Skeletal muscle tissue (tissue), 3 donors: ENCODE measurements at regions not wholly inside any gene's neighbourhood (a gene's known extent, or its start where the extent isn't known, plus 50 kb on each side); places are given as distances from the start of the nearest gene placed in this dataset.

Experiments used
- H3K27ac ChIP-seq: one replicate; pipeline ENCODE4 v1.7.0; 2013; ENCODE audit warnings: mild to moderate bottlenecking, low read depth, low read length, inconsistent platforms
- H3K27me3 ChIP-seq, 3 donors: one replicate each; pipeline ENCODE4 v1.7.0; 2013; ENCODE audit warnings: low read length in 3 of 3; ENCODE audit not compliant: control insufficient read depth in 3 of 3, insufficient read depth in 3 of 3
- H3K36me3 ChIP-seq, 3 donors: one replicate each; pipeline ENCODE4 v1.7.0; 2013; ENCODE audit warnings: low read length in 3 of 3; ENCODE audit not compliant: control insufficient read depth in 3 of 3, insufficient read depth in 3 of 3
- H3K4me1 ChIP-seq, 3 donors: one replicate each; pipeline ENCODE4 v1.7.0; 2013; ENCODE audit warnings: low read length in 3 of 3, mild to moderate bottlenecking in 3 of 3; ENCODE audit not compliant: control insufficient read depth in 3 of 3, insufficient read depth in 3 of 3
- H3K4me3 ChIP-seq, 3 donors: one replicate each; pipeline ENCODE4 v1.7.0; 2013; ENCODE audit warnings: low read length in 3 of 3
- H3K9ac ChIP-seq, 3 donors: one replicate each; pipeline ENCODE4 v1.7.0; 2013; ENCODE audit warnings: low read length in 3 of 3, mild to moderate bottlenecking in 3 of 3, moderate library complexity in 2 of 3, low read depth in 1 of 3
- H3K9me3 ChIP-seq, 3 donors: one replicate each; pipeline ENCODE4 v1.7.0; 2013; ENCODE audit warnings: low read length in 3 of 3; ENCODE audit not compliant: control insufficient read depth in 3 of 3
- donor health status: Osteomylitis.

DNA sequence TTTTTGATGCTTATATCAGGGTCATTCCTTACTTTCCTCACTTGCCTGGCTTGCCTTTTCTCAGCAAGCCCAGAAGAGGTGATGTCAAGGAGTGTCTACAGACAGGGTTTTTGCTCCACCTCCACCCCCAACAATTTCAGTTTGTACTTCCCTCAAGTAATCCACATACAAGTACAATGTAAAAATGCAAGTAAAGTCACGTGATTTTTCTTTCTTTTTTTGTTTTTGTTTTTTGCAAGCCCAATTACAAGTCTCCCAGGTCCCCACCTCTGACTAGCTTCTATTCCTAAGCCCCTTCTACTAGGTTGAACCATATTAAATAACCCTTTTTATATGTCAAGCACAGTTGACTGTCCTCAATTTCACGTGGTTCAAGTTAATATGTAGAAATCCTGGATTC, 579.6 kb downstream of the DIAPH3 start:
- H3K27me3 ChIP-seq: no peaks in the 10 kb centered on the region
- no peaks in the 10 kb centered on the region for H3K4me1 ChIP-seq
- no peak overlapping the region for H3K9ac ChIP-seq
- no peak overlapping the region for H3K4me3 ChIP-seq
- H3K9me3 ChIP-seq: no peaks in the 10 kb centered on the region
- no peaks in the 10 kb centered on the region for H3K36me3 ChIP-seq
- H3K27ac ChIP-seq: no peak overlapping the region

DNA sequence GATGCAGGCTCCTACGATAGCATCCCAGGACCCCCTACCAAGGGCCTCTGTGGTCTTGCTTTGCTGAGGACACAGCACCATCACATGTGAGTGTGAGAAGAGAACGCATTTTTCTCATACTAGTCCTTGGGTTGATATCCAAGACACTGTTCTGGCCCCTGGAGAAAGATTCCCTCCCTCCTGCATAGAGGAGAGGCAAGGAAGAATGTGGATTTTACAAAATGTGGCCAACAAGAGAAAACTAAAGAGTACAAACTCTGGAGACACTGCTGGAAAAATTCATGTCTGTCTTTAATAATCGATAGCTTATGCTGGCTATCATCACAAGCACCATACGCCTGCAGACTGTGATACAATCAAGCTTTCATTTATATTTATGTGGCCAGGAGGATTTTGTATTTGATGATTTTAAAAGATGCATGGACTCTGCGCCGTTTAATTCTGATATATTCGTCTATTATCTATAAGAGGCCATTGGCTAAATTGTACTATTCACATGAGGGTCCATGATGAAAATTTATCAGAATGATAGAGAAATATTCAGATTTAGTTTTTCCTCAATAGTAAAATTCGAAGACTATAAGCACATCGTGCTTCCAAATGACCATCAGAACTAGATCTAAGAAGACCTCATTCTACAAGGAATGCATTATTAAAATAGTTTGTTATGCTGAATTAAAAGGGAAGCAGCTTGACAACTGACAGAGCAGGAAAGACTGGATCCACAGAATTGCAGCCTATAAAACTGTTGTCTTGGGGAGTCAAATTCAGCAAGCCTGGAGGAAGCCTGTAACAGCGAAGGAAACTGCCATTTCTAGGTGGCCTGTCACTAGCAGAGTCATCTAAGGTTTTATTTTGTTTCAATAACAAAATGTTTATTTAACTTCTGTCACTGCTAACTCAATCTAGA, 578.7 kb downstream of the DIAPH3 start:
- Histone ChIP-seq H3K27ac (no peak overlapping the region), H3K27me3 (no peaks in the 10 kb centered on the region), H3K9me3 (no peaks in the 10 kb centered on the region), H3K9ac (no peak overlapping the region), H3K4me1 (no peaks in the 10 kb centered on the region), H3K36me3 (no peaks in the 10 kb centered on the region), H3K4me3 (no peak overlapping the region)

GRCh38 chr13:59587030-59587429, 576.7 kb downstream of the DIAPH3 start:
- no peaks in the 10 kb centered on the region for H3K9me3 ChIP-seq
- H3K9ac ChIP-seq: no peak overlapping the region
- no peaks in the 10 kb centered on the region for H3K36me3 ChIP-seq
- H3K27me3 ChIP-seq: no peaks in the 10 kb centered on the region
- H3K4me1 ChIP-seq: no peaks in the 10 kb centered on the region
- H3K4me3 ChIP-seq: no peak overlapping the region
- no peak overlapping the region for H3K27ac ChIP-seq

- H3K9me3 ChIP-seq: no peaks in the 10 kb centered on the region
- no peaks in the 10 kb centered on the region for H3K4me1 ChIP-seq
- no peaks in the 10 kb centered on the region for H3K36me3 ChIP-seq
- no peak overlapping the region for H3K9ac ChIP-seq
- no peak overlapping the region for H3K27ac ChIP-seq
- H3K4me3 ChIP-seq: no peak overlapping the region
- no peaks in the 10 kb centered on the region for H3K27me3 ChIP-seq
Measured at GRCh38 chr13:59587971-59588716, 575.6 kb downstream of the DIAPH3 start.

DNA sequence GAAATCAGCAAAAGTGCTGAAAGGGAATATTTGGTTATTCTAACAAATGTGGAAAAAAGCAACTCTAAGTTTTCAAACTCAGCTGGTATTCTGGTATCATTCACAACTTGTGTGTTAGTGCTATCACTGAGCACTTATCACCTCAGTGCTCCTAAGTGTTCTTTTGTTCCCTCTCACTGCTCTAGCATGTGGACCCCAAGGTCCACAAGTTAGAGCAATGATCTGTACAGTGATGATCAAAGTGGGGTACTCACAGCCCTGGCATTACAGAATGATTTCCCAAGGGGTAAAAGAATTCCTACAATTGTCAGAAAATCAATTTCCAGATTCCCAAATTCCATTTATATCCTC, 575.0 kb downstream of the DIAPH3 start:
- Histone ChIP-seq H3K27ac (no peak overlapping the region), H3K27me3 (no peaks in the 10 kb centered on the region), H3K9me3 (no peaks in the 10 kb centered on the region), H3K4me3 (no peak overlapping the region), H3K4me1 (no peaks in the 10 kb centered on the region), H3K9ac (no peak overlapping the region), H3K36me3 (no peaks in the 10 kb centered on the region)

GRCh38 chr13:59601993-59602392, 561.7 kb downstream of the DIAPH3 start:
- H3K36me3 ChIP-seq: no peaks in the 10 kb centered on the region
- H3K4me1 ChIP-seq: no peaks in the 10 kb centered on the region
- peaks cover 0 to 3% (median 0%) of the 10 kb centered on the region in 3 donors for H3K9me3 ChIP-seq
- no peak overlapping the region for H3K27ac ChIP-seq
- H3K27me3 ChIP-seq: no peaks in the 10 kb centered on the region
- H3K9ac ChIP-seq: no peak overlapping the region
- no peak overlapping the region for H3K4me3 ChIP-seq

GRCh38 chr13:59603646-59604045, 560.1 kb downstream of the DIAPH3 start:
- no peaks in the 10 kb centered on the region for H3K36me3 ChIP-seq
- no peaks in the 10 kb centered on the region for H3K4me1 ChIP-seq
- H3K4me3 ChIP-seq: no peak overlapping the region
- no peak overlapping the region for H3K27ac ChIP-seq
- peaks cover 0 to 3% (median 0%) of the 10 kb centered on the region in 3 donors for H3K9me3 ChIP-seq
- no peak overlapping the region for H3K9ac ChIP-seq
- no peaks in the 10 kb centered on the region for H3K27me3 ChIP-seq

DNA sequence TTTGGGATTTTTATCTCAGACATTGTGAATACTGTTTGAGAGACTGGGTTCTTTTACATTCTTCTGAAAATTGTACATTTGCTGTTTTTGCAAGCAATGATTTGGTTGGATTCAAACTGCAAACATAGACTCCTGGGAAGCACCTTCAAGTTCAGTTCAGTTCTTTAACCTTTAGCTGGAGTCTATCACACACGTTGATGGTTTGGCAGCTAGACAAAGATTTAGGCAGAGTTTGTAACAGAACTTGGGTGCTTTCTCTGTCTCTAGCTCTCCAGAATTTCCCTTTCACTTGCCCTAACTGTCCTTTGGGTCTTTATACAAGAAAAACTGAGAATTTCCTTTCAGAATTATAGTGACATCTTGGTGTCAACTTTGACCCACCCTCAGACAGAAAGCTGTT, 556.6 kb downstream of the DIAPH3 start:
- Histone ChIP-seq H3K4me1 (no peaks in the 10 kb centered on the region), H3K27me3 (no peaks in the 10 kb centered on the region), H3K9ac (no peak overlapping the region), H3K36me3 (no peaks in the 10 kb centered on the region), H3K4me3 (no peak overlapping the region), H3K9me3 (peaks cover 0 to 3% (median 0%) of the 10 kb centered on the region in 3 donors), H3K27ac (no peak overlapping the region)

- peaks cover 0 to 3% (median 0%) of the 10 kb centered on the region in 3 donors for H3K9me3 ChIP-seq
- no peak overlapping the region for H3K27ac ChIP-seq
- H3K9ac ChIP-seq: no peak overlapping the region
- no peak overlapping the region for H3K4me3 ChIP-seq
- H3K4me1 ChIP-seq: no peaks in the 10 kb centered on the region
- no peaks in the 10 kb centered on the region for H3K36me3 ChIP-seq
- no peaks in the 10 kb centered on the region for H3K27me3 ChIP-seq
Measured at GRCh38 chr13:59607780-59608233, 555.9 kb downstream of the DIAPH3 start.

- no peak overlapping the region for H3K27ac ChIP-seq
- H3K9me3 ChIP-seq: no peaks in the 10 kb centered on the region
- no peaks in the 10 kb centered on the region for H3K4me1 ChIP-seq
- no peaks in the 10 kb centered on the region for H3K27me3 ChIP-seq
- no peaks in the 10 kb centered on the region for H3K36me3 ChIP-seq
- no peak overlapping the region for H3K4me3 ChIP-seq
- no peak overlapping the region for H3K9ac ChIP-seq
Measured at GRCh38 chr13:59609421-59609820, 554.3 kb downstream of the DIAPH3 start.
